ENCODE measurements at regions not wholly inside any gene's neighbourhood (a gene's known extent, or its start where the extent isn't known, plus 50 kb on each side); places are given as distances from the start of the nearest gene placed in this dataset.

GRCh38 chr1:82091729-82092128, 291.0 kb downstream of the ADGRL2 start:
- Histone ChIP-seq H3K27me3 (ENCODE audit: low read depth) (no peaks in the 10 kb centered on the region), H3K27ac (no peak overlapping the region), H3K36me3 (no peaks in the 10 kb centered on the region), H3K4me3 (no peak overlapping the region), H3K4me1 (no peaks in the 10 kb centered on the region), H3K9me3 (no peaks in the 10 kb centered on the region)
- intact Hi-C loops (cut with DNase I) = no loop called here
- ATAC-seq (no peak), DNase-seq (no peak)
- TF ChIP-seq CTCF (IDR thresholded peaks at IDR 0.05) = peak; percentile 8

DNA sequence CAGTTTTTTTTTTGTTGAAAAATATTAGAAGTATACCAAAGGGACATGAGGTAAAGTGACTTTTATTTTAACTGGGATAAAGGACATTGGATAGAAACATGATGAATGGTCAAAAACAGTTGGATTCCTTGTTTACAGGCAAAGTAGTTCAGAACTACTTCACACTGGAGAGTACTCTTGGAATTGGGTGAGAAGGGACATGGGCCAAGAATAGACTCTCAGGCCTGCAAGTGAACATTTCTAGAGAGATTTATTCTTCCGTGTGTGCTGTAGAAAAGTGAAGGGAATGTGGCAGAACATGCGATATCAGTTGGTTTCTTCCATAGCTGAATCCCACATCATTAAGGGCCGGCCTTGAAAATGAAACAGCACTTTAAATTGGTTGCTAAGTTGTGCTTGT, 290.5 kb downstream of the ADGRL2 start:
- Histone ChIP-seq H3K27ac (no peak overlapping the region), H3K9me3 (no peaks in the 10 kb centered on the region), H3K36me3 (no peaks in the 10 kb centered on the region), H3K4me3 (no peak overlapping the region), H3K27me3 (ENCODE audit: low read depth) (no peaks in the 10 kb centered on the region), H3K4me1 (no peaks in the 10 kb centered on the region)
- intact Hi-C loops (cut with DNase I) = no loop called here
- TF ChIP-seq CTCF (IDR thresholded peaks at IDR 0.05) = no peak
- no peak for DNase-seq
- peak; percentile 56 to 73 for ATAC-seq

- peak; percentile 20 for TF ChIP-seq CTCF (IDR thresholded peaks at IDR 0.05)
- H3K36me3 ChIP-seq = no peaks in the 10 kb centered on the region
- no peak overlapping the region for H3K27ac ChIP-seq
- no peaks in the 10 kb centered on the region for H3K27me3 ChIP-seq (ENCODE audit: low read depth)
- no peaks in the 10 kb centered on the region for H3K9me3 ChIP-seq
- ATAC-seq (no peak), DNase-seq (no peak)
- no peak overlapping the region for H3K4me3 ChIP-seq
- H3K4me1 ChIP-seq = no peaks in the 10 kb centered on the region
- intact Hi-C loops (cut with DNase I) = no loop called here
These were observed 289.4 kb downstream of the ADGRL2 start for GRCh38 chr1:82090104-82090503.

DNA sequence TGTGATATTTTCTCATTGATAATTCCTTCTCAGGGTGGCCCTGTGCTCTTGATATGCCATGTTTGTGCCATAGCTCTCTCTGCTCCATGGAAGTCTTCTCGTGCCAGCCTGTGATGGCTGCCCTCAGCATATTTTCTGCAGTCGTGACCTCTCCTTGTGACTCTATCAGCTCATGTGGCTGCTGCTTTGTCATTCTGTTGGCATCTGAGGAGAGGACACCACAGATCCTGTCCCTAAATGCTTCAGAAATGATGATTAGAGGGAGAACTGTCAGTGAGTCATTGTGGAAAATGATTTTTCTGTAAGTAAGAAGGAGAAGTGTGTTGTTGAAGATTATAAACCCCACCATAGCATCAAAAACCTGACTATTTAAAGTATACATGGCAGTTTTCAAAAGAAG, 286.0 kb downstream of the ADGRL2 start:
- Histone ChIP-seq H3K36me3 (no peaks in the 10 kb centered on the region), H3K4me1 (no peaks in the 10 kb centered on the region), H3K4me3 (no peak overlapping the region), H3K9me3 (no peaks in the 10 kb centered on the region), H3K27me3 (ENCODE audit: low read depth) (no peaks in the 10 kb centered on the region), H3K27ac (no peak overlapping the region)
- TF ChIP-seq CTCF (IDR thresholded peaks at IDR 0.05) = no peak
- no peak for DNase-seq
- intact Hi-C loops (cut with DNase I) = no loop called here
- ATAC-seq = no peak

DNA sequence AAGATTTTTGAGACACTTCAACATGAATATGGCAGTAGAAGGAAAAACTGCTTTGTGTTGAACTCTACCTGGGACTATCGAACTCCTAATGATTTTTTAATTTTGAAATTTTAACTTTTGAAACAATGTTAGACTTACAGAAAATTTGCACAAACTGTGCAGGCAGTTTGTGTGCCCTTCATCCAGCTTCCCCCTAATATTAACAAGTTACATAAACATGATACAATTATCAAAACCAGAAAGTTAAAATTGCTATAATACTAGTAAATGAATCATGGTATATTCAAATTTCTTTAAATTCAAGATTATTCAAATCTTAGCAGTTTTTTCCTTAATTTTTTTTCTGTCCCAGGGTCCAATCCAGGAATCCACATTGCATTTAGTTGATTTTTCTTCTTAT, 278.9 kb downstream of the ADGRL2 start:
- intact Hi-C loops (cut with DNase I) = no loop called here
- no peak for ATAC-seq
- Histone ChIP-seq H3K27me3 (ENCODE audit: low read depth) (no peaks in the 10 kb centered on the region), H3K36me3 (no peaks in the 10 kb centered on the region), H3K4me3 (no peak overlapping the region), H3K27ac (no peak overlapping the region), H3K4me1 (no peaks in the 10 kb centered on the region), H3K9me3 (no peaks in the 10 kb centered on the region)
- DNase-seq = no peak
- no peak for TF ChIP-seq CTCF (IDR thresholded peaks at IDR 0.05)

DNA sequence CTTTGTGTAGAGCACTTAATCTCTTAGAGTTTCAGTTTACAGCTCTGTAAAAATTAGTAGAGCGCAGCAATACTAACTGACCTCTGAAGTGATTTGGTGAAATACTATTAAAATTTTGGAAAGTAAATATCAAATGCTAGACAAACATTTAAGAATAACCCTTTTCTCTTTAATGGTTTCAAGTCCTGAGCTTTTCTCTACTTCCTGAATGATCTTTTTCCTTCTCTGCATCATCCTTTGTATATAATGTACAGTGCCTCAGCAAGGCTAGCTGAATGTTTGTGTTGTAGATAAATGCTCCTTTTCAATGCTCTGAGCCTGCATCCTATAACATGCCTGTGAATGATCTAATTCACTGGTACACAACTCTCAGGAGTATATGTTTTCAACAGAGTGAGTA, 272.9 kb downstream of the ADGRL2 start:
- no peak for TF ChIP-seq CTCF (IDR thresholded peaks at IDR 0.05)
- Histone ChIP-seq H3K27ac (no peak overlapping the region), H3K36me3 (no peaks in the 10 kb centered on the region), H3K4me3 (no peak overlapping the region), H3K27me3 (ENCODE audit: low read depth) (no peaks in the 10 kb centered on the region), H3K4me1 (no peaks in the 10 kb centered on the region), H3K9me3 (no peaks in the 10 kb centered on the region)
- no peak for ATAC-seq
- intact Hi-C loops (cut with DNase I) = no loop called here
- DNase-seq = no peak
